Panc1 (cell line): ENCODE measurements at regions not wholly inside any gene's neighbourhood (a gene's known extent, or its start where the extent isn't known, plus 50 kb on each side); places are given as distances from the start of the nearest gene placed in this dataset.

Experiments used
- ATAC-seq: fragments of 200-7000 bp; cut with Tn5 transposase; 2 replicates; pipeline ENCODE4 v1.9.1; 2020; ENCODE audit warnings: mild to moderate bottlenecking, moderate library complexity
- BruUV-seq: library from RNA; stranded (reverse); fragments of 400-500 nt; replicated peaks from 2 replicates; lab custom pipeline; 2021; lab: Mats Ljungman, UMichigan
- CTCF ChIA-PET: fragments of 300-600 bp; sonication (Branson Sonifier 250); formaldehyde crosslinking; loops from one replicate; lab custom pipeline; 2022; ENCODE audit warnings: antibody characterized with exemption; lab: Charles Lee
- POLR2A ChIA-PET: fragments of 300-600 bp; sonication (Branson Sonifier 250); formaldehyde crosslinking; loops from one replicate; lab custom pipeline; 2022; ENCODE audit warnings: antibody characterized with exemption; lab: Charles Lee
- DNase-seq: peaks from one replicate; pipeline ENCODE4 v3.0.0-alpha.2; 2010; ENCODE audit warnings: low read depth, low spot score
- H3K27ac ChIP-seq: 2 replicates; pipeline ENCODE4 v1.5.1; 2011; ENCODE audit warnings: mild to moderate bottlenecking, low read length, inconsistent platforms
- H3K27me3 ChIP-seq: fragments of 200-500 bp; sonication (Bioruptor generic); 2 replicates; pipeline ENCODE4 v1.6.0; 2014; ENCODE audit warnings: low read length, inconsistent platforms; ENCODE audit not compliant: control insufficient read depth, insufficient read depth
- H3K36me3 ChIP-seq: fragments of 200-500 bp; sonication (Bioruptor generic); 2 replicates; pipeline ENCODE4 v1.5.1; 2014; ENCODE audit warnings: inconsistent platforms, mild to moderate bottlenecking, low read length, moderate library complexity; ENCODE audit not compliant: control insufficient read depth, insufficient read depth
- H3K4me1 ChIP-seq: 2 replicates; pipeline ENCODE4 v1.5.1; 2011; ENCODE audit warnings: inconsistent platforms, mild to moderate bottlenecking, low read length, moderate library complexity; ENCODE audit not compliant: control insufficient read depth, insufficient read depth
- H3K4me3 ChIP-seq, 2 experiments: 2 replicates each; pipeline ENCODE4 v1.5.1; 2011 to 2012; ENCODE audit warnings: low read depth in 2 of 2, low read length in 2 of 2, mild to moderate bottlenecking in 2 of 2, inconsistent platforms in 1 of 2, moderate library complexity in 1 of 2
- H3K9me3 ChIP-seq: fragments of 200-500 bp; sonication (Bioruptor generic); 2 replicates; pipeline ENCODE4 v1.5.1; 2014; ENCODE audit warnings: low read depth, mild to moderate bottlenecking, inconsistent platforms, low read length, moderate library complexity; ENCODE audit not compliant: control insufficient read depth, insufficient read depth
- POLR2AphosphoS5 ChIP-seq: IDR thresholded peaks from 2 replicates; pipeline ENCODE4 v1.6.1; 2012; ENCODE audit warnings: mild to moderate bottlenecking, low read depth, low read length, moderate library complexity
- REST ChIP-seq, 2 experiments: IDR thresholded peaks; 2 replicates each; pipeline ENCODE4 v1.6.1; 2011 to 2012; ENCODE audit warnings: low read depth in 2 of 2, control low read depth in 1 of 2, low read length in 1 of 2, mild to moderate bottlenecking in 1 of 2, moderate library complexity in 1 of 2; ENCODE audit not compliant: insufficient read depth in 1 of 2
- SIN3A ChIP-seq: IDR thresholded peaks from 2 replicates; pipeline ENCODE4 v1.6.1; 2012; ENCODE audit warnings: low read depth, mild to moderate bottlenecking, low read length, moderate library complexity, borderline replicate concordance; ENCODE audit not compliant: insufficient read depth
- TCF7L2 ChIP-seq: IDR thresholded peaks from 2 replicates; pipeline ENCODE4 v1.6.1; 2011; ENCODE audit warnings: mild to moderate bottlenecking, low read depth, low read length, inconsistent platforms
- in situ Hi-C: cut with HindIII; loops from 2 replicates; pipeline ENCODE4 v1.10.0; 2016; ENCODE audit warnings: low sequenced_read_pairs, low pct_unique_long_range_greater_than_20kb
- intact Hi-C: fragments of 100-400 bp; cut with micrococcal nuclease; formaldehyde crosslinking; loops from one replicate; pipeline ENCODE4 v1.10.0; 2022; ENCODE audit not compliant: unreplicated experiment
- TF ChIP-seq, protein P1 (sequence below): fragments of 450-650 bp; IDR thresholded peaks from 2 replicates; pipeline ENCODE4 v1.5.1; 2017; ENCODE audit warnings: mild to moderate bottlenecking

DNA sequence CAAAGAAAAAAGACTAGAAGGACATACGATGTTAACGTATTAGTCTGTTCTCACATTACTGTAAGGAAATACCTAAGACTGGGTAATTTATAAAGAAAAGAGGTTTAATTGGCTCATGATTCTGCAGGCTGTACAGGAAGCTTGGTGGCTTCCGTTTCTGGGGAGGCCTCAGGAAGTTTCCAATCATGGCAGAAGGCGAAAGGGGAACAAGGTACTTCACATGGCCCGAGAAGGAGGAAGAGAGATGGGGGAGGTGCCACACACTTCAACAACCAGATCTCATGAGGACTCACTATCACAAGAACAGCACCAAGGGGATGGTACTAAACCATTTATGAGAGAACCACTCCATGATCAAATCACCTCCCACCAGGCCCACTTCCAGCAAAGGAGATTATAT lies 110.1 kb downstream of the CARTPT start:
- no peak overlapping the region for H3K27ac ChIP-seq
- no peaks in the 10 kb centered on the region for H3K4me1 ChIP-seq
- in situ Hi-C loops (no loop called here), intact Hi-C loops (no loop called here)
- ATAC-seq (no peak), DNase-seq (no peak)
- POLR2A ChIA-PET = no interaction called here
- H3K9me3 ChIP-seq = peaks cover 5% of the 10 kb centered on the region; the same call in 1 of the 2 replicates
- no TSS peak for BruUV-seq
- TF ChIP-seq TCF7L2 (no peak), SIN3A (no peak), REST (IDR thresholded peaks at IDR 0.05; ENCODE audit: insufficient read depth in 1 of 2, low read depth in 2 of 2, low read length in 1 of 2) (no peak), POLR2AphosphoS5 (no peak)
- TF ChIP-seq, protein P1, sequence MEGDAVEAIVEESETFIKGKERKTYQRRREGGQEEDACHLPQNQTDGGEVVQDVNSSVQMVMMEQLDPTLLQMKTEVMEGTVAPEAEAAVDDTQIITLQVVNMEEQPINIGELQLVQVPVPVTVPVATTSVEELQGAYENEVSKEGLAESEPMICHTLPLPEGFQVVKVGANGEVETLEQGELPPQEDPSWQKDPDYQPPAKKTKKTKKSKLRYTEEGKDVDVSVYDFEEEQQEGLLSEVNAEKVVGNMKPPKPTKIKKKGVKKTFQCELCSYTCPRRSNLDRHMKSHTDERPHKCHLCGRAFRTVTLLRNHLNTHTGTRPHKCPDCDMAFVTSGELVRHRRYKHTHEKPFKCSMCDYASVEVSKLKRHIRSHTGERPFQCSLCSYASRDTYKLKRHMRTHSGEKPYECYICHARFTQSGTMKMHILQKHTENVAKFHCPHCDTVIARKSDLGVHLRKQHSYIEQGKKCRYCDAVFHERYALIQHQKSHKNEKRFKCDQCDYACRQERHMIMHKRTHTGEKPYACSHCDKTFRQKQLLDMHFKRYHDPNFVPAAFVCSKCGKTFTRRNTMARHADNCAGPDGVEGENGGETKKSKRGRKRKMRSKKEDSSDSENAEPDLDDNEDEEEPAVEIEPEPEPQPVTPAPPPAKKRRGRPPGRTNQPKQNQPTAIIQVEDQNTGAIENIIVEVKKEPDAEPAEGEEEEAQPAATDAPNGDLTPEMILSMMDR = no peak
- CTCF ChIA-PET = no interaction called here
- no peak overlapping the region for H3K4me3 ChIP-seq
- no peaks in the 10 kb centered on the region for H3K27me3 ChIP-seq
- H3K36me3 ChIP-seq = no peaks in the 10 kb centered on the region

- Histone ChIP-seq H3K27ac (no peak overlapping the region), H3K36me3 (no peaks in the 10 kb centered on the region), H3K27me3 (no peaks in the 10 kb centered on the region), H3K9me3 (peaks cover 2% of the 10 kb centered on the region; the same call in 1 of the 2 replicates), H3K4me1 (no peaks in the 10 kb centered on the region), H3K4me3 (no peak overlapping the region)
- ATAC-seq = no peak
- DNase-seq = no peak
- BruUV-seq = no TSS peak
- ChIA-PET POLR2A (no interaction called here), CTCF (no interaction called here)
- in situ Hi-C loops (no loop called here), intact Hi-C loops (no loop called here)
- no peak for TF ChIP-seq POLR2AphosphoS5
- TF ChIP-seq TCF7L2 = no peak
- TF ChIP-seq, protein P1 = no peak
- TF ChIP-seq SIN3A = no peak
- no peak for TF ChIP-seq REST (IDR thresholded peaks at IDR 0.05; ENCODE audit: insufficient read depth in 1 of 2, low read depth in 2 of 2, low read length in 1 of 2)
Observed at GRCh38 chr5:71830681-71831539, 111.8 kb downstream of the CARTPT start.
